GM21423 (cell line): ENCODE measurements at regions not wholly inside any gene's neighbourhood (a gene's known extent, or its start where the extent isn't known, plus 50 kb on each side); places are given as distances from the start of the nearest gene placed in this dataset.

ENCODE experiments used
- ATAC-seq: cut with Tn5 transposase; IDR thresholded peaks from one replicate; pipeline ENCODE4 v1.9.1; 2021; ENCODE audit warnings: mild to moderate bottlenecking, moderate library complexity; ENCODE audit not compliant: unreplicated experiment

DNA sequence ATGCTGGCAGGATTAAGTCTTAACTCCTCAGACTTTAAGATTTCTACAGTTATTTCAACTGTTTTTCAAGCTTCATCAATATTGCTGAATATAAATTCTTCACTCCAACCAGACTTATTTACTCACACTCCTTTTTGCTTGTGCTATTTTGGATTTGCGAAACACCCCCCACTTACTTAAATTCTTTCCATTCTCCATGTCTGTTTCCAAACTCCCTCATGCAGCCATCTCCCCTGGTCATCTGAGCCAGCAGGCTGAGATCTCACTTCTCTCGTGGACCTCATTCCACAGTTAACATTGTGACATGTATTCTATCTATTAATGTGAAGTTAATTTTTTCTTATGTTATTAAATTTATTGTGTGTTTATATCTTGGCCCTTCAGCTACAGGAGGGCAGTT lies 188.9 kb upstream of the HDAC9 start:
- ATAC-seq, result no peak

- no peak for ATAC-seq
Measured at GRCh38 chr7:18308938-18309337, 186.6 kb upstream of the HDAC9 start.

GRCh38 chr7:18312482-18312881 lies 183.1 kb upstream of the HDAC9 start:
- no peak for ATAC-seq

- ATAC-seq, result no peak
Measured at GRCh38 chr7:18313965-18314364, 181.6 kb upstream of the HDAC9 start.

- ATAC-seq, result no peak
Measured at GRCh38 chr7:18315241-18315640, 180.3 kb upstream of the HDAC9 start.

- ATAC-seq, result no peak
Measured at GRCh38 chr7:18317941-18318340, 177.6 kb upstream of the HDAC9 start.

GRCh38 chr7:18320422-18320821 lies 175.1 kb upstream of the HDAC9 start:
- no peak for ATAC-seq

DNA sequence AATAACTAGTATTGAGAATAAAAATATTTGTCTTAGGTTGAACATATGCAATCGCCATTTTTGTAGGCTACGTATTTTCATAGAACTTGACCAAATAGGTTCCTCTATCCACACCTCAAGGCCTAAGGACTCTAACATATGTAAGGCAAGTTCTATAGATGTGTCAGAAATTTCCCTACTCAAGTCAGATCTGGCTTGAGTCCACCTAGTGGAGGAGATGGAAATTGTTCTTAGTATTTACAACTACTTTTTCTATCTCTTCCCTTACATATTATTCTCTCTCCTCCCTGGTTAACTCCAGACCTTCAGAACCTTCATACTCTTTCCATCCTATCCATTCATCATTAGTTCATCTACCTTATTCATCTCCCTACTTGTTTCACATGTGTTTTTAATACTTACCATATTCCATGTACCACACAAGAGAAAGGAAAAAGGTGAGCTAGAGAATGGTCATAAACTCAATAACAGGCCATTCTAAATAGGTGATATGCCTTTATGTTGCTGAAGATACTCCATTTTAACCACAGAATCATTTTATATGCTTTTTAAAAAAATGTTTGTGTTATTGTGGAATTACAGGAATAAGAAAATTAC lies 174.5 kb upstream of the HDAC9 start:
- peak; percentile 82 for ATAC-seq

GRCh38 chr7:18330548-18330947 lies 165.0 kb upstream of the HDAC9 start:
- ATAC-seq, result no peak

- ATAC-seq, result no peak
Measured at GRCh38 chr7:18336626-18337025, 158.9 kb upstream of the HDAC9 start.

- ATAC-seq, result no peak
Measured at GRCh38 chr7:18337048-18337809, 158.3 kb upstream of the HDAC9 start.

- ATAC-seq, result no peak
Measured at GRCh38 chr7:18338910-18339523, 156.5 kb upstream of the HDAC9 start.

DNA sequence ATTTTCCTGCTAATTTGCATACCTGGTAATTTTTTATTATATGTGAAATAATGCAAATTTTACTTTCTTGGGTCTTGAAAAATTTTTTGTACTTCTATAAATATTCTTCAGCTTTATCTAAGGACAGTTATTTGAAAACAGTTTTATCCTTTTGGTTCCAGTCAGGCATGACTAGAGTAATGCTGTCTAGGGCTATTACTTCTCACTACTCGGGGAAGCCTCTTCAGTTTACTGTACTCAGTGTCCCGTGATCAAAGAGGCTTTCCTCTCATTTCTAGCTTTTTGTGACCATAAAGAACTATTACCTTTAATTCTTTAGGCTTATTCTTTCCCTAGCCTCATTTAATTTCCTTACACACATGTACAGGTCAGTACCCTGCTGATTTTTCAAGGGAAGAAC lies 153.8 kb upstream of the HDAC9 start:
- ATAC-seq, result no peak

- no peak for ATAC-seq
Measured at GRCh38 chr7:18343047-18343446, 152.5 kb upstream of the HDAC9 start.

- no peak for ATAC-seq
Measured at GRCh38 chr7:18344536-18344935, 151.0 kb upstream of the HDAC9 start.

DNA sequence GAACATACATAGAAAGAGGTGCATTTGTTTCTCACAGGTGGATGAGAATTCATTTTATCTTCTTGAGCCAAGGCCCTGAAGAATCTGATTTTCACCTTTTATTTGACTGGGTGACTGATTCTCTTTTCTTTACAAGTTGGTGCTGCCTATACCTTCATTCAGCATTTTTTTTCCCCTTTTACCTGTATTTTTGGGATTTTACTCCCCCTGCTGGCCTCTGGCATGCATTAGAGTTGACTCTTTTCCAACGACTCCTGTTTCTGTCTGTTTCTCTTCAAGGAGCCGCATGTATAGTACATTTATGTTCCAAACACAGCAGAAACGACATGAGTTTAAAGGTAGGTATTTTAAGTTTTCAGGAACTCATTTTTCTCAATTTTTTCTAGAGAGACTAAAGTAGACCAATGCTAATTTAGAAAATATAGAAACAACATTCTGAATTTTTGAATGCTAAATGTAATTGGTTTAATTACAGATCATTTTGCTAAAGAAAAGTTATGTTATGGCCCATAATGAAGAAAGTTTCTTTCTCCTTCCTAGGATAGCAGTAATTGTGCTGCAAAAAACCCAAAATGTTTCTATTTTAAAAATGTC lies 149.8 kb upstream of the HDAC9 start:
- ATAC-seq, result peak; percentile 63

GRCh38 chr7:18347170-18347569 lies 148.4 kb upstream of the HDAC9 start:
- ATAC-seq, result no peak

GRCh38 chr7:18350678-18351077 lies 144.9 kb upstream of the HDAC9 start:
- ATAC-seq, result no peak

- ATAC-seq, result peak; percentile 53
Measured at GRCh38 chr7:18352339-18353255, 143.0 kb upstream of the HDAC9 start.

GRCh38 chr7:18353339-18353738 lies 142.2 kb upstream of the HDAC9 start:
- no peak for ATAC-seq
